ELF-1 (cell line): ENCODE measurements at regions not wholly inside any gene's neighbourhood (a gene's known extent, or its start where the extent isn't known, plus 50 kb on each side); places are given as distances from the start of the nearest gene placed in this dataset.
"Not testable (repeated sequence)": the region's sequence is repeated elsewhere in the genome, so short reads cannot be mapped to it uniquely, and the experiment has no call there.

Source experiments
- DNase-seq: peaks from one replicate; pipeline ENCODE4 v3.0.0-alpha.2; 2016; ENCODE audit warnings: low read depth, low spot score

GRCh38 chr12:112615196-112615595 is 176.4 kb upstream of the RPH3A start:
- no peak for DNase-seq

- peak; percentile 69 for DNase-seq
These were observed 174.9 kb upstream of the RPH3A start for GRCh38 chr12:112616469-112617152.

GRCh38 chr12:112617153-112617505 is 174.4 kb upstream of the RPH3A start:
- DNase-seq = no peak

- peak; percentile 68 for DNase-seq
These were observed 163.7 kb upstream of the RPH3A start for GRCh38 chr12:112627851-112628250.

GRCh38 chr12:112631974-112632373 is 159.6 kb upstream of the RPH3A start:
- DNase-seq = not testable (repeated sequence)

- no peak for DNase-seq
These were observed 156.5 kb upstream of the RPH3A start for GRCh38 chr12:112635036-112635435.

GRCh38 chr12:112638420-112638819 is 153.1 kb upstream of the RPH3A start:
- no peak for DNase-seq

GRCh38 chr12:112645586-112645985 is 146.0 kb upstream of the RPH3A start:
- DNase-seq = no peak

- DNase-seq = no peak
These were observed 135.4 kb upstream of the RPH3A start for GRCh38 chr12:112656141-112656540.

GRCh38 chr12:112664569-112664968 is 127.0 kb upstream of the RPH3A start:
- DNase-seq = peak; percentile 27

GRCh38 chr12:112665958-112666357 is 125.6 kb upstream of the RPH3A start:
- DNase-seq = no peak

- no peak for DNase-seq
These were observed 120.0 kb upstream of the RPH3A start for GRCh38 chr12:112671564-112671963.

- DNase-seq = no peak
These were observed 117.0 kb upstream of the RPH3A start for GRCh38 chr12:112674539-112674938.

- peak; percentile 25 for DNase-seq
These were observed 115.0 kb upstream of the RPH3A start for GRCh38 chr12:112676507-112676906.

- no peak for DNase-seq
These were observed 114.3 kb upstream of the RPH3A start for GRCh38 chr12:112677050-112677765.

GRCh38 chr12:112680993-112681392 is 110.6 kb upstream of the RPH3A start:
- DNase-seq = no peak

- no peak for DNase-seq
These were observed 109.0 kb upstream of the RPH3A start for GRCh38 chr12:112682586-112682985.

- peak; percentile 14 for DNase-seq
These were observed 106.8 kb upstream of the RPH3A start for GRCh38 chr12:112684742-112685141.

- no peak for DNase-seq
These were observed 106.2 kb upstream of the RPH3A start for GRCh38 chr12:112685321-112685720.

- DNase-seq = no peak
These were observed 105.2 kb upstream of the RPH3A start for GRCh38 chr12:112686373-112686772.

- DNase-seq = no peak
These were observed 97.5 kb upstream of the RPH3A start for GRCh38 chr12:112694065-112694464.

- DNase-seq = not testable (repeated sequence)
These were observed 94.1 kb upstream of the RPH3A start for GRCh38 chr12:112697441-112697840.

- no peak for DNase-seq
These were observed 86.4 kb upstream of the RPH3A start for GRCh38 chr12:112705037-112705632.
